NB4 (cell line): ENCODE measurements at regions not wholly inside any gene's neighbourhood (a gene's known extent, or its start where the extent isn't known, plus 50 kb on each side); places are given as distances from the start of the nearest gene placed in this dataset.

Experiments
- TF ChIP-seq, protein P1 (sequence below): IDR thresholded peaks from one replicate; pipeline ENCODE4 v1.5.1; 2012; ENCODE audit warnings: low read depth, low read length
- TF ChIP-seq, protein P2 (sequence below): IDR thresholded peaks from 2 replicates; pipeline ENCODE4 v1.6.1; 2011; ENCODE audit warnings: low read depth, low read length

DNA sequence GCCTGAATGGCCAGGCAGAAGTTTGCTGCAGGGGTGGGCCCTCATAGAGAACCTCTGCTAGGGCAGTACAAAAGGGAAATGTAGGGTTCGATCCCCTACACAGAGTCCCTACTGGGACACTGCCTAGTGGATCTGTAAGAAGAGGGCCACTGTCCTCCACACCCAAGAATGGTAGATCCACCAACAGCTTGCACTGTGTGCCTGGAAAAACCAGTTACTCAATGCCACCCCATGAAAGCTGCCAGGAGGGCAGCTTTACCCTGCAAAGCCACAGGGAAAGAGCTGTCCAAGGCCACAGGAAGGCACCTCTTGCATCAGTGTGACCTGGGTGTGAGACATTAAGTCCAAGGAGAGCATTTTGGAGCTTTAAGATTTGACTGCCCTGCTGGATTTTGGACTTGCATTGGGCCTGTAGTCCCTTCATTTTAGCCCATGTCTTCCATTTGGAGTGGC is 781.6 kb downstream of the TRAM1L1 start:
- TF ChIP-seq, protein P1, sequence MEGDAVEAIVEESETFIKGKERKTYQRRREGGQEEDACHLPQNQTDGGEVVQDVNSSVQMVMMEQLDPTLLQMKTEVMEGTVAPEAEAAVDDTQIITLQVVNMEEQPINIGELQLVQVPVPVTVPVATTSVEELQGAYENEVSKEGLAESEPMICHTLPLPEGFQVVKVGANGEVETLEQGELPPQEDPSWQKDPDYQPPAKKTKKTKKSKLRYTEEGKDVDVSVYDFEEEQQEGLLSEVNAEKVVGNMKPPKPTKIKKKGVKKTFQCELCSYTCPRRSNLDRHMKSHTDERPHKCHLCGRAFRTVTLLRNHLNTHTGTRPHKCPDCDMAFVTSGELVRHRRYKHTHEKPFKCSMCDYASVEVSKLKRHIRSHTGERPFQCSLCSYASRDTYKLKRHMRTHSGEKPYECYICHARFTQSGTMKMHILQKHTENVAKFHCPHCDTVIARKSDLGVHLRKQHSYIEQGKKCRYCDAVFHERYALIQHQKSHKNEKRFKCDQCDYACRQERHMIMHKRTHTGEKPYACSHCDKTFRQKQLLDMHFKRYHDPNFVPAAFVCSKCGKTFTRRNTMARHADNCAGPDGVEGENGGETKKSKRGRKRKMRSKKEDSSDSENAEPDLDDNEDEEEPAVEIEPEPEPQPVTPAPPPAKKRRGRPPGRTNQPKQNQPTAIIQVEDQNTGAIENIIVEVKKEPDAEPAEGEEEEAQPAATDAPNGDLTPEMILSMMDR = no peak
- TF ChIP-seq, protein P2, sequence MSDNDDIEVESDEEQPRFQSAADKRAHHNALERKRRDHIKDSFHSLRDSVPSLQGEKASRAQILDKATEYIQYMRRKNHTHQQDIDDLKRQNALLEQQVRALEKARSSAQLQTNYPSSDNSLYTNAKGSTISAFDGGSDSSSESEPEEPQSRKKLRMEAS = no peak
